ENCODE measurements at regions not wholly inside any gene's neighbourhood (a gene's known extent, or its start where the extent isn't known, plus 50 kb on each side); places are given as distances from the start of the nearest gene placed in this dataset.

DNA sequence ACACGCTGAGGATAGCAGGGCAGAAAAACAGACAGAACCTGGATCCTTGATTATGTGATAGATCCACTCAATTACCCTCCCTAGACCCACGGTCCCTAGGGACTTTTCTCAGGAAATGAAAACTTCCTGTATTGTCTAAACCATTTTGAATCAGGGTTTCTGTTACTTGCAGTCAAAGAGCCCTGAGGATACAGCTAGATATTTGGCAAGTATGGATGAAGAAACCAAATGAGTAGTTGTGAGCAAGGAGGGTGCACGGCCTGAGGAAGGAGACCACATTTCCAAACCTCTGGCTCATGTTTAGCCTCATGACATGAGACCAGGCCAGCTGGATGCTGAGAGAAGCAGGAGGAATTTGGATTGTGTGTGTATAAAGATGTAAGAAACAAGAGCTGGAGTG lies 91.6 kb downstream of the MRPL14 start:
- WGBS (ENCODE audit: insufficient coverage, low coverage, missing lambda C conversion rate), result 38% methylated on average over 3 of the region's 3 CpGs
- no peak overlapping the region for H3K27ac ChIP-seq (ENCODE audit: extremely low read depth, low read depth, low read length)
- in situ Hi-C loops (cut with MboI), result no loop called here
- no peak for FAIRE-seq
- intact Hi-C loops (cut with micrococcal nuclease), result no loop called here
- no peak for TF ChIP-seq DEAF1 (CRISPR knock-in tag; IDR thresholded peaks at IDR 0.05)
- TF ChIP-seq ZNF507 (tag; conservative IDR thresholded peaks at IDR 0.05), result no peak
- TF ChIP-seq SNIP1 (IDR thresholded peaks at IDR 0.05; ENCODE audit: low read depth), result no peak
- no peak for TF ChIP-seq ZNF324 (CRISPR knock-in tag; IDR thresholded peaks at IDR 0.05)
- TF ChIP-seq TCF3 (CRISPR knock-in tag; IDR thresholded peaks at IDR 0.05), result no peak
- TF ChIP-seq PHB (CRISPR knock-in tag; IDR thresholded peaks at IDR 0.05), result no peak
- H3K4me1 ChIP-seq (replicated peaks in 1 of 2; ENCODE audit: control insufficient read depth in 2 of 2, insufficient read depth in 2 of 2, low read length in 2 of 2), result peaks cover 12 to 24% of the 10 kb centered on the region in 2 experiments
- POLR2A ChIA-PET, result interaction anchor here (0.8 to 1.9 kb wide), 5 partner anchors 8 to 250 kb away, joined by 3 to 4 read pairs (median 3); no protein-coding TSS in a partner anchor
- H3K4me3 ChIP-seq, result no peak overlapping the region
- H3K9ac ChIP-seq (ENCODE audit: insufficient read depth in 1 of 2, low read depth in 2 of 2, low read length in 2 of 2), result no peak overlapping the region
- no peaks in the 10 kb centered on the region for H3K79me2 ChIP-seq (ENCODE audit: control insufficient read depth, insufficient read depth, low read length)
- no peaks in the 10 kb centered on the region for H3K9me3 ChIP-seq (replicated peaks; ENCODE audit: control insufficient read depth, insufficient read depth, low read depth, low read length)
- DNase-seq (ENCODE audit: extremely low read depth in 1 of 4, low spot score in 3 of 4), result no peak
- H3K9me1 ChIP-seq (ENCODE audit: control insufficient read depth, insufficient read depth, low read length), result no peaks in the 10 kb centered on the region
- H3K27me3 ChIP-seq (ENCODE audit: control insufficient read depth in 2 of 2, insufficient read depth in 2 of 2, low read length in 2 of 2), result no peaks in the 10 kb centered on the region; a peak in 1 of 5 replicates
- CTCF ChIA-PET (ENCODE audit: low intra/inter-chr PET ratio), result no interaction called here
- H3K4me2 ChIP-seq (ENCODE audit: insufficient read depth, low read length), result no peak overlapping the region
- ATAC-seq, result no peak
- no TSS peak for BruUV-seq (replicated peaks)
- peak overlapping the region; percentile 3; the same call in 1 of the 2 replicates for H2AFZ ChIP-seq (ENCODE audit: low read depth, low read length)
- no peaks in the 10 kb centered on the region for H3K36me3 ChIP-seq (ENCODE audit: control insufficient read depth, insufficient read depth, low read length)
- no peaks in the 10 kb centered on the region for H4K20me1 ChIP-seq (replicated peaks; ENCODE audit: control insufficient read depth, insufficient read depth, low read length)

Measured in K562 (cell line).